Fibroblast of pulmonary artery (primary cell): ENCODE measurements at regions not wholly inside any gene's neighbourhood (a gene's known extent, or its start where the extent isn't known, plus 50 kb on each side); places are given as distances from the start of the nearest gene placed in this dataset.
"Not testable (repeated sequence)": the region's sequence is repeated elsewhere in the genome, so short reads cannot be mapped to it uniquely, and the experiment has no call there.

Experiments
- DNase-seq: peaks from one replicate; pipeline ENCODE4 v3.0.0-alpha.2; 2010; ENCODE audit warnings: low read depth
- H3K4me3 ChIP-seq: replicated peaks from 2 replicates; pipeline ENCODE4 v1.5.1; 2011; ENCODE audit warnings: low read depth, mild to moderate bottlenecking, control low read depth, low read length, moderate library complexity

- H3K4me3 ChIP-seq, DNase-seq: not testable (repeated sequence)
Observed at GRCh38 chr21:5117666-5118295, 5403.6 kb upstream of the TPTE start.

- H3K4me3 ChIP-seq, DNase-seq: not testable (repeated sequence)
Observed at GRCh38 chr21:5118296-5118679, 5403.1 kb upstream of the TPTE start.

GRCh38 chr21:5119179-5119578, 5402.2 kb upstream of the TPTE start:
- not testable (repeated sequence) for H3K4me3 ChIP-seq, DNase-seq

- DNase-seq: peak; percentile 49
- not testable (repeated sequence) for H3K4me3 ChIP-seq
Observed at GRCh38 chr21:5121399-5121798, 5400.0 kb upstream of the TPTE start.

GRCh38 chr21:5121849-5122248, 5399.5 kb upstream of the TPTE start:
- H3K4me3 ChIP-seq, DNase-seq: not testable (repeated sequence)

GRCh38 chr21:5123655-5124054, 5397.7 kb upstream of the TPTE start:
- DNase-seq, H3K4me3 ChIP-seq: not testable (repeated sequence)

GRCh38 chr21:5128261-5128660, 5393.1 kb upstream of the TPTE start:
- H3K4me3 ChIP-seq: peak overlapping the region; percentile 45
- DNase-seq: peak; percentile 80

GRCh38 chr21:5133824-5134223, 5387.6 kb upstream of the TPTE start:
- not testable (repeated sequence) for H3K4me3 ChIP-seq, DNase-seq

GRCh38 chr21:5136406-5136805, 5385.0 kb upstream of the TPTE start:
- H3K4me3 ChIP-seq, DNase-seq: not testable (repeated sequence)

- not testable (repeated sequence) for DNase-seq, H3K4me3 ChIP-seq
Observed at GRCh38 chr21:5137006-5137405, 5384.4 kb upstream of the TPTE start.

- DNase-seq, H3K4me3 ChIP-seq: not testable (repeated sequence)
Observed at GRCh38 chr21:5138687-5139086, 5382.7 kb upstream of the TPTE start.

GRCh38 chr21:5139528-5139927, 5381.9 kb upstream of the TPTE start:
- not testable (repeated sequence) for DNase-seq, H3K4me3 ChIP-seq

- not testable (repeated sequence) for DNase-seq, H3K4me3 ChIP-seq
Observed at GRCh38 chr21:5143011-5143410, 5378.4 kb upstream of the TPTE start.

- not testable (repeated sequence) for DNase-seq, H3K4me3 ChIP-seq
Observed at GRCh38 chr21:5144731-5145130, 5376.7 kb upstream of the TPTE start.

- DNase-seq, H3K4me3 ChIP-seq: not testable (repeated sequence)
Observed at GRCh38 chr21:5147685-5148084, 5373.7 kb upstream of the TPTE start.

- not testable (repeated sequence) for H3K4me3 ChIP-seq
Observed at GRCh38 chr21:5149222-5149621, 5372.2 kb upstream of the TPTE start.

GRCh38 chr21:5153842-5154640, 5367.3 kb upstream of the TPTE start:
- peak overlapping the region; percentile 33 for H3K4me3 ChIP-seq
- DNase-seq: not testable (repeated sequence)

More at GRCh38 chr21:5149222-5149621, 5372.2 kb upstream of the TPTE start:
- DNase-seq: not testable (repeated sequence)

GRCh38 chr21:5154641-5154982, 5366.8 kb upstream of the TPTE start:
- peak; percentile 81 for DNase-seq
- not testable (repeated sequence) for H3K4me3 ChIP-seq

- H3K4me3 ChIP-seq: not testable (repeated sequence)
Observed at GRCh38 chr21:5162693-5163574, 5358.4 kb upstream of the TPTE start.

More at GRCh38 chr21:5162693-5163574, 5358.4 kb upstream of the TPTE start:
- not testable (repeated sequence) for DNase-seq
